ENCODE measurements at regions not wholly inside any gene's neighbourhood (a gene's known extent, or its start where the extent isn't known, plus 50 kb on each side); places are given as distances from the start of the nearest gene placed in this dataset.
A peak's percentile ranks its signal among the peaks of the same experiment; 100 is the strongest.

DNA sequence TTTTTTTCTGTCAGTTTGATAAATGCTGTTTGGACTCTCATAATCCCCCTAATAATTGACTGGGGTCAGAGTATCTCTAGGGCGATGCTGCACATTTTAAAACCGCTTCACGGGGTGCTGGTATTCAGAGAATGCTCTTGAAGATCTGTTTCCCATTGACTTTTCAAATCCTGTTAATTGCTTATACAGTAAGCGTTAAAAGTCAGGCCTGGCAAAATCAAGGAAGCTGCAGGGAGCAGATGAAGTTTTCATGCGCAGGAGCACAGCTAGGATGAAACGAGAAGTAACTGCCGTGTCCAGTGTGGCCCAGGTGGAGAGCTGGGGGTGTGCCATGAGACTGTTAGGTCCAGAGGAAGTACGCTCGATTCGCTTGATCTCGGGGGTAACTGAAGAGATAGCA lies 312.9 kb downstream of the TRIML1 start (continued):
- TF ChIP-seq, protein P1, sequence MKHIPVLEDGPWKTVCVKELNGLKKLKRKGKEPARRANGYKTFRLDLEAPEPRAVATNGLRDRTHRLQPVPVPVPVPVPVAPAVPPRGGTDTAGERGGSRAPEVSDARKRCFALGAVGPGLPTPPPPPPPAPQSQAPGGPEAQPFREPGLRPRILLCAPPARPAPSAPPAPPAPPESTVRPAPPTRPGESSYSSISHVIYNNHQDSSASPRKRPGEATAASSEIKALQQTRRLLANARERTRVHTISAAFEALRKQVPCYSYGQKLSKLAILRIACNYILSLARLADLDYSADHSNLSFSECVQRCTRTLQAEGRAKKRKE (CRISPR knock-in tag; IDR thresholded peaks at IDR 0.05; ENCODE audit: low read depth), result no peak
- TF ChIP-seq CHD4 (IDR thresholded peaks at IDR 0.05; ENCODE audit: borderline replicate concordance), result no peak

DNA sequence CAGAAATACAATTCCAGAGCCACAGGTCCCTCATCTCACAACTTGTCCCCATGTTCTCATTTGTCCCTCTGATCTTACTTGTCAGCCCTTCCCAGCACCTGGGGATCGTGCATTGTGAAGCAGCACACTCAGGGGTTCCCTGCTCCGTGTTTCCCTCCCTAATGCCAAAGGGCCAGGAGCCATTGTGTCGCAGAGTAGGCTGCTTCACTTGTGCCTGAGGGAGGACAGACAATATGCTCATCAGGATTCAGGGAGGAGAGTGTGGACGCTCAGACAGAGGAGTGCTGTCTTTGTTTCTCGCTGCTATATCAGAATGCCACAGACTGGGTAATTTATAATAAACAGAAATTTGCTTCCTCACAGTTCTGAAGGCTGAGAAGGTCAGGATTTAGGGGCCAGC lies 315.3 kb downstream of the TRIML1 start:
- ChIA-PET POLR2A (no interaction called here), CTCF (no interaction called here)
- 100% methylated on average over 3 of the region's 5 CpGs for WGBS (ENCODE audit: missing lambda C conversion rate)
- no peak for TF ChIP-seq HEYL (CRISPR knock-in tag; IDR thresholded peaks at IDR 0.05)
- TF ChIP-seq PHF8 (IDR thresholded peaks at IDR 0.05; ENCODE audit: borderline replicate concordance, low read depth), result no peak
- no peak for TF ChIP-seq POLR2AphosphoS2 (conservative IDR thresholded peaks at IDR 0.05; ENCODE audit: low read length)
- TF ChIP-seq NR3C1 (IDR thresholded peaks at IDR 0.05), result no peak
- FAIRE-seq (no peak), DNase-seq (ENCODE audit: low read depth in 1 of 2, low spot score in 1 of 2) (no peak), ATAC-seq (no peak)
- Histone ChIP-seq H3K9me3 (no peaks in the 10 kb centered on the region), H3K4me1 (no peaks in the 10 kb centered on the region; the same call in 2 of the 3 replicates), H3K27ac (peak overlapping the region in 1 of 2 experiments; percentile 47; a peak in 2 of 6 replicates), H3K4me2 (no peak overlapping the region), H3K4me3 (no peak overlapping the region)

DNA sequence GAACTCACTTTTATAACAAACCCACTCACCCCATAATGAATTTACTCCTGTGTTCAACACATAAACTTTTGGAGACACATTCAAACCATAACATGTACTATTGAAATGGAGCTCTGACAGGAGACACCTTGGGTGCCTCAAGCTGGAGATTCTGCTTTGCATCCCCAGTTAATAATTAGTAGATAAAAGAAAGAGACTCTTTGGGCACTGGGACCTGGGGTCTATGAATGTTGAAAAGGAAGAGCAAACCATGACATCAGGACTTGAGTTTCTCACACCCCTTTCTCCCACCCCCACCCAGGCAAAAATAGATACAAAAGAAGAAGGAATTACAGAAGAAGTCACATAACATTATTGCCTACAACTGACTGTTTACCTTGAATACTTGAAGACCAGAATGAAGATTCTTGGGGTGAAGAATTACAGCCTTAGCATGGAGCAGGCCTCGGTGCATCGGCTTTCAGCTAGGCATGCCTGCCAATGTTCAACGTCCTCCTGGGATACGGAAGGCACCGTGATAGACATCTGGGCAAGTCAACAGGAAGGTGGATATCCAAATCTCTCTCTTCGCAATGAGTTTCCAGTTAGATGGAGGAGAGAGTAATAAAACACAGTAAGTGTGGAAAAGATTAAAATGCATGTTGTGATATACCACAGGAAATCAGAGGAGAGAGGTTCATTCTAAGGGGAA lies 316.0 kb downstream of the TRIML1 start:
- no peak for ATAC-seq
- H3K4me2 ChIP-seq, result no peak overlapping the region
- ChIA-PET POLR2A (no interaction called here), CTCF (no interaction called here)
- H3K4me1 ChIP-seq, result no peaks in the 10 kb centered on the region
- H3K27ac ChIP-seq, result peak overlapping the region in 1 of 2 experiments; percentile 47; a peak in 2 of 6 replicates
- FAIRE-seq, result no peak
- H3K4me3 ChIP-seq, result no peak overlapping the region
- WGBS (ENCODE audit: missing lambda C conversion rate), result 82% methylated on average over 6 of the region's 6 CpGs
- TF ChIP-seq EHMT2 (IDR thresholded peaks at IDR 0.05; ENCODE audit: low read depth), result no peak
- TF ChIP-seq, protein P2, sequence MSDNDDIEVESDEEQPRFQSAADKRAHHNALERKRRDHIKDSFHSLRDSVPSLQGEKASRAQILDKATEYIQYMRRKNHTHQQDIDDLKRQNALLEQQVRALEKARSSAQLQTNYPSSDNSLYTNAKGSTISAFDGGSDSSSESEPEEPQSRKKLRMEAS (IDR thresholded peaks at IDR 0.05), result no peak
- TF ChIP-seq HOXB13 (CRISPR knock-in tag; IDR thresholded peaks at IDR 0.05; ENCODE audit: low read depth), result no peak
- TF ChIP-seq FOSB (CRISPR knock-in tag; IDR thresholded peaks at IDR 0.05), result no peak
- no peak for TF ChIP-seq GATA3 (IDR thresholded peaks at IDR 0.05; ENCODE audit: borderline replicate concordance)
- TF ChIP-seq HDAC2 (IDR thresholded peaks at IDR 0.05), result no peak
- TF ChIP-seq JUNB (IDR thresholded peaks at IDR 0.05), result no peak
- no peak for TF ChIP-seq CHD2 (IDR thresholded peaks at IDR 0.05; ENCODE audit: low read length, partially characterized antibody)
- no peak for TF ChIP-seq POLR2A (IDR thresholded peaks at IDR 0.05; ENCODE audit: low read length)
- no peak for TF ChIP-seq HOXB5 (CRISPR knock-in tag; IDR thresholded peaks at IDR 0.05)
- no peak for TF ChIP-seq ZFP36 (IDR thresholded peaks at IDR 0.05; ENCODE audit: borderline replicate concordance, partially characterized antibody)
- TF ChIP-seq, protein P3, sequence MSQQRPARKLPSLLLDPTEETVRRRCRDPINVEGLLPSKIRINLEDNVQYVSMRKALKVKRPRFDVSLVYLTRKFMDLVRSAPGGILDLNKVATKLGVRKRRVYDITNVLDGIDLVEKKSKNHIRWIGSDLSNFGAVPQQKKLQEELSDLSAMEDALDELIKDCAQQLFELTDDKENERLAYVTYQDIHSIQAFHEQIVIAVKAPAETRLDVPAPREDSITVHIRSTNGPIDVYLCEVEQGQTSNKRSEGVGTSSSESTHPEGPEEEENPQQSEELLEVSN (IDR thresholded peaks at IDR 0.05; ENCODE audit: borderline replicate concordance, low read depth), result no peak
- peaks cover under 1% of the 10 kb centered on the region; the same call in 1 of the 3 replicates for H3K9me3 ChIP-seq
- no peak for DNase-seq (ENCODE audit: low read depth in 1 of 2, low spot score in 1 of 2)

DNA sequence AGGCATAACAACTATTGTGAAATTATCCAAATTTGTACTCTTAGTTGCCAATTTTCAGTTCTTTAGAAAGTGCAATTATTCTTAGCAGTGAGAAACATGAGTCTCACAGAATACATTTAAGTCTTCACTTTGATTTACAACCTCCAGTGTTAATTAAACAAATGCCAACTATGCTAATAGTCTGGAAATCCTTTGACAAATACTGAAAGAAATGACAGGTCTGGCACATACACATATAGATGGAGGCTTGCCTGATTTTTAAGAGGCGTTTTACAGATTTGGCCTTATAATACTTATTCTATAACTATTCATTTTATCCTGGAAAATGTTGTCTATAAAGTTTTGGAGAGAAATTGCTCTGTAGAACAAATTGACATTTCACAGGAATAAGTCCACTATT lies 320.1 kb downstream of the TRIML1 start:
- WGBS (ENCODE audit: missing lambda C conversion rate), result 91% methylated on average over 1 of the region's 1 CpG
- ATAC-seq, result no peak

More for the DNA sequence above, 320.1 kb downstream of the TRIML1 start:
- Histone ChIP-seq H3K9me3 (peaks cover 4% of the 10 kb centered on the region; the same call in 1 of the 3 replicates), H3K4me2 (no peak overlapping the region), H3K4me3 (no peak overlapping the region), H3K27ac (no peak overlapping the region), H3K4me1 (no peaks in the 10 kb centered on the region)
- DNase-seq (ENCODE audit: low read depth in 1 of 2, low spot score in 1 of 2) (no peak), FAIRE-seq (no peak)
- ChIA-PET CTCF (no interaction called here), POLR2A (no interaction called here)
- TF ChIP-seq ZSCAN20 (CRISPR knock-in tag; IDR thresholded peaks at IDR 0.05), result no peak
- no peak for TF ChIP-seq CHD2 (IDR thresholded peaks at IDR 0.05; ENCODE audit: low read length, partially characterized antibody)
- TF ChIP-seq MAZ (IDR thresholded peaks at IDR 0.05; ENCODE audit: borderline replicate concordance, low read depth, low read length), result no peak
- TF ChIP-seq ZFP36 (IDR thresholded peaks at IDR 0.05; ENCODE audit: borderline replicate concordance, partially characterized antibody), result no peak
- no peak for TF ChIP-seq FOSL2 (IDR thresholded peaks at IDR 0.05)
- TF ChIP-seq FOSL2 (CRISPR knock-in tag; IDR thresholded peaks at IDR 0.05), result no peak
- no peak for TF ChIP-seq GATA3 (IDR thresholded peaks at IDR 0.05; ENCODE audit: borderline replicate concordance)
- TF ChIP-seq FOXS1 (CRISPR knock-in tag; IDR thresholded peaks at IDR 0.05), result no peak
- TF ChIP-seq, protein P3 (IDR thresholded peaks at IDR 0.05; ENCODE audit: borderline replicate concordance, low read depth), result no peak
- no peak for TF ChIP-seq RNF2 (IDR thresholded peaks at IDR 0.05; ENCODE audit: borderline replicate concordance, low read depth)
- TF ChIP-seq KDM1A (IDR thresholded peaks at IDR 0.05; ENCODE audit: low read depth), result no peak
- TF ChIP-seq NFE2L2 (conservative IDR thresholded peaks at IDR 0.05; ENCODE audit: low read length), result no peak
- no peak for TF ChIP-seq ZNF302 (CRISPR knock-in tag; IDR thresholded peaks at IDR 0.05)
- TF ChIP-seq, protein P4, sequence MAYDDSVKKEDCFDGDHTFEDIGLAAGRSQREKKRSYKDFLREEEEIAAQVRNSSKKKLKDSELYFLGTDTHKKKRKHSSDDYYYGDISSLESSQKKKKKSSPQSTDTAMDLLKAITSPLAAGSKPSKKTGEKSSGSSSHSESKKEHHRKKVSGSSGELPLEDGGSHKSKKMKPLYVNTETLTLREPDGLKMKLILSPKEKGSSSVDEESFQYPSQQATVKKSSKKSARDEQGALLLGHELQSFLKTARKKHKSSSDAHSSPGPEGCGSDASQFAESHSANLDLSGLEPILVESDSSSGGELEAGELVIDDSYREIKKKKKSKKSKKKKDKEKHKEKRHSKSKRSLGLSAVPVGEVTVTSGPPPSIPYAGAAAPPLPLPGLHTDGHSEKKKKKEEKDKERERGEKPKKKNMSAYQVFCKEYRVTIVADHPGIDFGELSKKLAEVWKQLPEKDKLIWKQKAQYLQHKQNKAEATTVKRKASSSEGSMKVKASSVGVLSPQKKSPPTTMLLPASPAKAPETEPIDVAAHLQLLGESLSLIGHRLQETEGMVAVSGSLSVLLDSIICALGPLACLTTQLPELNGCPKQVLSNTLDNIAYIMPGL (CRISPR knock-in tag; IDR thresholded peaks at IDR 0.05; ENCODE audit: borderline replicate concordance), result no peak
- no peak for TF ChIP-seq HOXA7 (CRISPR knock-in tag; IDR thresholded peaks at IDR 0.05)
- no peak for TF ChIP-seq KDM5A (IDR thresholded peaks at IDR 0.05)

Data from A549 (cell line).